HepG2 (cell line): ENCODE measurements at regions not wholly inside any gene's neighbourhood (a gene's known extent, or its start where the extent isn't known, plus 50 kb on each side); places are given as distances from the start of the nearest gene placed in this dataset.

Source experiments
- ATAC-seq: fragments of 200-7000 bp; cut with Tn5 transposase; 3 replicates; pipeline ENCODE4 v1.9.1; 2020; ENCODE audit warnings: mild to moderate bottlenecking, moderate library complexity
- BruUV-seq: library from RNA; stranded (reverse); fragments of 400-500 nt; replicated peaks from 2 replicates; lab custom pipeline; 2021; lab: Mats Ljungman, UMichigan
- CTCF ChIA-PET: fragments of 300-600 bp; formaldehyde crosslinking; extraction: SDS; loops from one replicate; lab custom pipeline; 2021; ENCODE audit warnings: low total read pairs, inconsistent platforms, low intra/inter-chr PET ratio; lab: Yijun Ruan, JAX
- POLR2A ChIA-PET: fragments of 350-600 bp; sonication (Branson Sonifier 250); formaldehyde crosslinking; loops from one replicate; lab custom pipeline; 2020; ENCODE audit warnings: antibody characterized with exemption, inconsistent platforms; lab: Yijun Ruan, JAX
- DNase-seq: peaks from one replicate; pipeline ENCODE4 v3.0.0-alpha.2; 2015; ENCODE audit warnings: low spot score
- FAIRE-seq: peaks from 3 replicates; lab custom pipeline; 2011; peaks lifted over from hg19 to GRCh38; lab: Jason Lieb, UNC
- H2AFZ ChIP-seq: one replicate; pipeline ENCODE4 v1.6.1; 2011; ENCODE audit warnings: low read length, inconsistent platforms
- H3K27ac ChIP-seq: fragments of 300-600 bp; 3 replicates; pipeline ENCODE4 v1.8.0; 2011; ENCODE audit warnings: mixed run types, mild to moderate bottlenecking, mixed read lengths, low read length, inconsistent platforms; ENCODE audit not compliant: insufficient read depth; ENCODE audit errors: extremely low read length
- H3K27me3 ChIP-seq, 2 experiments: fragments of 200-600 bp in 1 of 2; 2 replicates in 1 of 2; 3 replicates in 1 of 2; pipeline versions ENCODE4 v1.6.0 to v1.8.0; 2011; ENCODE audit warnings: low read length in 2 of 2, mild to moderate bottlenecking in 2 of 2, moderate library complexity in 2 of 2, inconsistent platforms in 1 of 2; ENCODE audit not compliant: insufficient read depth in 2 of 2, control insufficient read depth in 1 of 2
- H3K36me3 ChIP-seq, 2 experiments: fragments of 200-600 bp in 1 of 2; replicated peaks in 1 of 2; 2 replicates in 1 of 2; 3 replicates in 1 of 2; pipeline versions ENCODE4 v1.5.1 to v1.8.0; 2011; ENCODE audit warnings: low read length in 2 of 2, inconsistent platforms in 1 of 2; ENCODE audit not compliant: insufficient read depth in 2 of 2, control insufficient read depth in 1 of 2
- H3K4me1 ChIP-seq: 2 replicates; pipeline ENCODE4 v1.5.1; 2012; ENCODE audit warnings: low read length, inconsistent platforms; ENCODE audit not compliant: insufficient read depth
- H3K4me2 ChIP-seq: 2 replicates; pipeline ENCODE4 v1.6.0; 2011; ENCODE audit warnings: low read depth, low read length, inconsistent platforms
- H3K4me3 ChIP-seq, 3 experiments: fragments of 200-600 bp in 1 of 3; sonication (generic), shearing (Covaris generic) in 1 of 3; replicated peaks in 1 of 3; 2 replicates each; pipeline ENCODE4 v1.5.1; 2011 to 2016; ENCODE audit warnings: low read length in 3 of 3, inconsistent platforms in 2 of 3, low read depth in 2 of 3, mild to moderate bottlenecking in 2 of 3, control low read depth in 1 of 3, mixed read lengths in 1 of 3; ENCODE audit not compliant: insufficient read depth in 1 of 3
- H3K79me2 ChIP-seq: one replicate; pipeline ENCODE4 v1.6.1; 2011; ENCODE audit warnings: low read length, inconsistent platforms; ENCODE audit not compliant: insufficient read depth
- H3K9ac ChIP-seq: 2 replicates; pipeline ENCODE4 v1.6.0; 2011; ENCODE audit warnings: mild to moderate bottlenecking, low read depth, low read length, inconsistent platforms; ENCODE audit not compliant: insufficient read depth
- H3K9me3 ChIP-seq: 2 replicates; pipeline ENCODE4 v1.5.1; 2012; ENCODE audit warnings: mild to moderate bottlenecking, low read length
- H4K20me1 ChIP-seq: 2 replicates; pipeline ENCODE4 v1.6.0; 2011; ENCODE audit warnings: inconsistent platforms, mild to moderate bottlenecking, low read length, moderate library complexity; ENCODE audit not compliant: insufficient read depth
- CCDC6 ChIP-seq: sonication (generic); formaldehyde crosslinking; IDR thresholded peaks from 2 replicates; pipeline ENCODE4 v1.8.1; 2022; ENCODE audit warnings: mild to moderate bottlenecking, missing genetic modification reagents, moderate library complexity
- FIP1L1 ChIP-seq: fragments of 200-400 bp; formaldehyde crosslinking; IDR thresholded peaks from 2 replicates; pipeline ENCODE4 v1.6.1; 2018; ENCODE audit warnings: low read depth, mild to moderate bottlenecking, low read length, moderate library complexity, borderline replicate concordance; ENCODE audit not compliant: insufficient read depth
- JARID2 ChIP-seq: sonication (generic); formaldehyde crosslinking; IDR thresholded peaks from 2 replicates; pipeline ENCODE4 v1.8.1; 2023; ENCODE audit warnings: missing genetic modification reagents, inconsistent platforms; ENCODE audit not compliant: insufficient replicate concordance
- KLF15 ChIP-seq: sonication (generic); formaldehyde crosslinking; IDR thresholded peaks from 2 replicates; pipeline ENCODE4 v1.8.1; 2023; ENCODE audit warnings: borderline replicate concordance, mild to moderate bottlenecking, inconsistent platforms, missing genetic modification reagents, mixed read lengths
- MBNL3 ChIP-seq: fragments of 250-450 bp; sonication (Bioruptor Pico); conservative IDR thresholded peaks from 2 replicates; pipeline ENCODE4 v1.8.0; 2022; ENCODE audit warnings: mild to moderate bottlenecking, inconsistent platforms
- PAX8 ChIP-seq: sonication (generic); formaldehyde crosslinking; IDR thresholded peaks from 2 replicates; pipeline ENCODE4 v1.8.0; 2022; ENCODE audit warnings: mild to moderate bottlenecking, missing genetic modification reagents, borderline replicate concordance
- RCOR2 ChIP-seq: IDR thresholded peaks from 2 replicates; pipeline ENCODE4 v1.6.1; 2016; ENCODE audit warnings: missing biosample characterization, missing genetic modification reagents
- RFX1 ChIP-seq: fragments of 450-650 bp; IDR thresholded peaks from 2 replicates; pipeline ENCODE4 v1.6.1; 2017
- RFXAP ChIP-seq: sonication (generic); formaldehyde crosslinking; IDR thresholded peaks from 2 replicates; pipeline ENCODE4 v1.4.0; 2020; ENCODE audit warnings: missing genetic modification reagents, borderline replicate concordance
- TAF1 ChIP-seq: sonication (generic); formaldehyde crosslinking; IDR thresholded peaks from 2 replicates; pipeline ENCODE4 v1.4.0; 2020; ENCODE audit warnings: missing genetic modification reagents
- ZBTB20 ChIP-seq: sonication (generic); formaldehyde crosslinking; IDR thresholded peaks from 2 replicates; pipeline ENCODE4 v1.8.1; 2023; ENCODE audit warnings: missing genetic modification reagents, low read depth, mild to moderate bottlenecking, borderline replicate concordance
- ZNF619 ChIP-seq: sonication (generic); formaldehyde crosslinking; IDR thresholded peaks from 2 replicates; pipeline ENCODE4 v1.4.0; 2020; ENCODE audit warnings: mild to moderate bottlenecking, missing genetic modification reagents
- ZNF775 ChIP-seq: sonication (generic); formaldehyde crosslinking; IDR thresholded peaks from 2 replicates; pipeline ENCODE4 v1.4.0; 2020; ENCODE audit warnings: missing genetic modification reagents, mild to moderate bottlenecking, moderate library complexity, borderline replicate concordance
- WGBS: methylation state at CpG from one replicate; pipeline ENCODE4 v1.1.6; 2017; ENCODE audit warnings: low lambda C conversion rate; 5-methylcytosine and 5-hydroxymethylcytosine counted together
- in situ Hi-C: cut with HindIII; loops from 2 replicates; pipeline ENCODE4 v1.10.0; 2017; ENCODE audit warnings: low pct_unique_long_range_greater_than_20kb; ENCODE audit not compliant: extremely low pct_ligation_motif_present
- intact Hi-C: fragments of 100-400 bp; cut with micrococcal nuclease; formaldehyde crosslinking; loops from one replicate; pipeline ENCODE4 v1.10.0; 2022; ENCODE audit not compliant: unreplicated experiment
- TF ChIP-seq, protein P1 (sequence below): sonication (generic); formaldehyde crosslinking; IDR thresholded peaks from 2 replicates; pipeline ENCODE4 v1.8.1; 2023; ENCODE audit warnings: mild to moderate bottlenecking, missing genetic modification reagents, borderline replicate concordance
- TF ChIP-seq, protein P2 (sequence below): sonication (generic); formaldehyde crosslinking; IDR thresholded peaks from 2 replicates; pipeline ENCODE4 v1.8.0; 2022; ENCODE audit warnings: mild to moderate bottlenecking, missing genetic modification reagents, moderate library complexity
- TF ChIP-seq, protein P3 (sequence below): IDR thresholded peaks from 2 replicates; pipeline ENCODE4 v1.4.0; 2020; ENCODE audit warnings: mild to moderate bottlenecking, missing genetic modification reagents

DNA sequence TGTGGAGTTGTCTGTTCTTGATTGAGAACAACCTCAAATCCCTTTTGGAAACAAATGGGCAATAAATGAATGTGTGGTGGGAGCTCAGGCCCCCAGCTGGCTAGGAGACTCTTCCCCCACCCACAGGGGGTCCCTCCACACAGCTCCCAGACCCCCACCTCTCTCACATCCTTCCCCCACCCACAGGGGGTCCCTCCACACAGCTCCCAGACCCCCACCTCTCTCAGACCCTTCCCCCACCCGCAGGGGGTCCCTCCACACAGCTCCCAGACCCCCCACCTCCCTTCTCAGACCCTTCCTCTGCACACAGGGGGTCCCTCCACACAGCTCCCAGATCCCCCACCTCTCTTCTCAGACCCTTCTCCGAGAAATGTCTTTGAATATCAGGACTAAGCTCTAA is 79.0 kb upstream of the CTDP1 start:
- peaks cover 14 to 43% of the 10 kb centered on the region in 2 experiments; a peak in 4 of 5 replicates for H3K27me3 ChIP-seq
- no peak overlapping the region for H3K4me2 ChIP-seq
- BruUV-seq: no TSS peak
- H3K4me3 ChIP-seq: no peak overlapping the region
- no peak overlapping the region for H2AFZ ChIP-seq
- TF ChIP-seq, protein P1, sequence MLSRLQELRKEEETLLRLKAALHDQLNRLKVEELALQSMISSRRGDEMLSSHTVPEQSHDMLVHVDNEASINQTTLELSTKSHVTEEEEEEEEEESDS: no peak
- TF ChIP-seq RFXAP (CRISPR knock-in tag): no peak
- FAIRE-seq: no peak
- WGBS: 9% methylated on average over 2 of the region's 2 CpGs
- no peaks in the 10 kb centered on the region for H3K36me3 ChIP-seq
- H3K9ac ChIP-seq: no peak overlapping the region
- no peak for DNase-seq
- intact Hi-C loops (no loop called here), in situ Hi-C loops (no loop called here)
- ATAC-seq: no peak
- ChIA-PET CTCF (no interaction called here), POLR2A (no interaction called here)
- no peaks in the 10 kb centered on the region for H4K20me1 ChIP-seq
- no peaks in the 10 kb centered on the region for H3K79me2 ChIP-seq
- H3K9me3 ChIP-seq: no peaks in the 10 kb centered on the region
- H3K27ac ChIP-seq: no peak overlapping the region
- no peaks in the 10 kb centered on the region for H3K4me1 ChIP-seq

DNA sequence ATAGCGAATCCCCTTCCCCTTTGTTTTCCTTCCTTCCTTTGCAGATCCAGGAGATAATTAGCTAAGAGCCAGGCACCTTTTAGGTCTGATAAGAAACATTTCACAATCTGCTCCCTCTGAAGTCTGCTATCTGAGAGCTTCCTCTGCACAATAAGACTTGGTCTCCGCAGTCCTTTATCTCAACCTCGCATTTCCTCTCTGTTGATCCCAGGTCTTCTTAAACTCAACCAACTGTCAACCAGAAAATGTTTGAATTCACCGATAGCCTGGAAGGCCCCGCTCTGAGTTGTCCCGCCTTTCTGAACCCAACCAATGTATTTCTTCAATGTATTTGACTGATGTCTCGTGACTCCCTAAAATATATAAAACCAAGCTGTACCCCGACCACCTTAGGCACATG is 78.4 kb upstream of the CTDP1 start:
- Histone ChIP-seq H3K9me3 (no peaks in the 10 kb centered on the region), H3K79me2 (no peaks in the 10 kb centered on the region), H3K9ac (no peak overlapping the region), H3K4me3 (no peak overlapping the region), H2AFZ (no peak overlapping the region), H3K27me3 (peaks cover 14 to 38% of the 10 kb centered on the region in 2 experiments; a peak in 4 of 5 replicates), H4K20me1 (no peaks in the 10 kb centered on the region), H3K4me1 (no peaks in the 10 kb centered on the region), H3K27ac (no peak overlapping the region), H3K36me3 (no peaks in the 10 kb centered on the region), H3K4me2 (no peak overlapping the region)
- no peak for ATAC-seq
- intact Hi-C loops (no loop called here), in situ Hi-C loops (no loop called here)
- no peak for FAIRE-seq
- POLR2A ChIA-PET: no interaction called here
- CTCF ChIA-PET: no interaction called here
- no peak for DNase-seq
- 2% methylated on average over 8 of the region's 8 CpGs for WGBS
- BruUV-seq: no TSS peak
- TF ChIP-seq, protein P2, sequence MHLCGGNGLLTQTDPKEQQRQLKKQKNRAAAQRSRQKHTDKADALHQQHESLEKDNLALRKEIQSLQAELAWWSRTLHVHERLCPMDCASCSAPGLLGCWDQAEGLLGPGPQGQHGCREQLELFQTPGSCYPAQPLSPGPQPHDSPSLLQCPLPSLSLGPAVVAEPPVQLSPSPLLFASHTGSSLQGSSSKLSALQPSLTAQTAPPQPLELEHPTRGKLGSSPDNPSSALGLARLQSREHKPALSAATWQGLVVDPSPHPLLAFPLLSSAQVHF (CRISPR knock-in tag): no peak
- TF ChIP-seq, protein P3, sequence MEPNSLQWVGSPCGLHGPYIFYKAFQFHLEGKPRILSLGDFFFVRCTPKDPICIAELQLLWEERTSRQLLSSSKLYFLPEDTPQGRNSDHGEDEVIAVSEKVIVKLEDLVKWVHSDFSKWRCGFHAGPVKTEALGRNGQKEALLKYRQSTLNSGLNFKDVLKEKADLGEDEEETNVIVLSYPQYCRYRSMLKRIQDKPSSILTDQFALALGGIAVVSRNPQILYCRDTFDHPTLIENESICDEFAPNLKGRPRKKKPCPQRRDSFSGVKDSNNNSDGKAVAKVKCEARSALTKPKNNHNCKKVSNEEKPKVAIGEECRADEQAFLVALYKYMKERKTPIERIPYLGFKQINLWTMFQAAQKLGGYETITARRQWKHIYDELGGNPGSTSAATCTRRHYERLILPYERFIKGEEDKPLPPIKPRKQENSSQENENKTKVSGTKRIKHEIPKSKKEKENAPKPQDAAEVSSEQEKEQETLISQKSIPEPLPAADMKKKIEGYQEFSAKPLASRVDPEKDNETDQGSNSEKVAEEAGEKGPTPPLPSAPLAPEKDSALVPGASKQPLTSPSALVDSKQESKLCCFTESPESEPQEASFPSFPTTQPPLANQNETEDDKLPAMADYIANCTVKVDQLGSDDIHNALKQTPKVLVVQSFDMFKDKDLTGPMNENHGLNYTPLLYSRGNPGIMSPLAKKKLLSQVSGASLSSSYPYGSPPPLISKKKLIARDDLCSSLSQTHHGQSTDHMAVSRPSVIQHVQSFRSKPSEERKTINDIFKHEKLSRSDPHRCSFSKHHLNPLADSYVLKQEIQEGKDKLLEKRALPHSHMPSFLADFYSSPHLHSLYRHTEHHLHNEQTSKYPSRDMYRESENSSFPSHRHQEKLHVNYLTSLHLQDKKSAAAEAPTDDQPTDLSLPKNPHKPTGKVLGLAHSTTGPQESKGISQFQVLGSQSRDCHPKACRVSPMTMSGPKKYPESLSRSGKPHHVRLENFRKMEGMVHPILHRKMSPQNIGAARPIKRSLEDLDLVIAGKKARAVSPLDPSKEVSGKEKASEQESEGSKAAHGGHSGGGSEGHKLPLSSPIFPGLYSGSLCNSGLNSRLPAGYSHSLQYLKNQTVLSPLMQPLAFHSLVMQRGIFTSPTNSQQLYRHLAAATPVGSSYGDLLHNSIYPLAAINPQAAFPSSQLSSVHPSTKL (CRISPR knock-in tag): no peak
- TF ChIP-seq ZBTB20 (CRISPR knock-in tag) (no peak), MBNL3 (CRISPR knock-in tag) (no peak), CCDC6 (CRISPR knock-in tag) (no peak), FIP1L1 (no peak), KLF15 (CRISPR knock-in tag) (no peak), JARID2 (CRISPR knock-in tag) (no peak), ZNF619 (CRISPR knock-in tag) (no peak), RFX1 (no peak), RCOR2 (CRISPR knock-in tag) (no peak), ZNF775 (CRISPR knock-in tag) (no peak), TAF1 (CRISPR knock-in tag) (no peak), PAX8 (no peak)
